Dermis microvascular lymphatic vessel endothelial cell (primary cell): ENCODE measurements at regions not wholly inside any gene's neighbourhood (a gene's known extent, or its start where the extent isn't known, plus 50 kb on each side); places are given as distances from the start of the nearest gene placed in this dataset.

ENCODE experiments used
- DNase-seq, 2 donors: peaks; one replicate each; pipeline versions ENCODE4 v3.0.0 to v3.0.0-alpha.2; 2010; ENCODE audit warnings: low read depth in 2 of 2

- DNase-seq, result no peak
Measured at GRCh38 chr2:65541773-65542172, 109.4 kb upstream of the SPRED2 start.

GRCh38 chr2:65539633-65540032 is 107.2 kb upstream of the SPRED2 start:
- no peak for DNase-seq

- no peak for DNase-seq
Measured at GRCh38 chr2:65537651-65538385, 105.4 kb upstream of the SPRED2 start.

GRCh38 chr2:65536596-65536995 is 104.2 kb upstream of the SPRED2 start:
- no peak for DNase-seq

- DNase-seq, result no peak
Measured at GRCh38 chr2:65532937-65533336, 100.5 kb upstream of the SPRED2 start.

GRCh38 chr2:65532326-65532725 is 99.9 kb upstream of the SPRED2 start:
- no peak for DNase-seq

GRCh38 chr2:65530547-65531320 is 98.3 kb upstream of the SPRED2 start:
- DNase-seq, result no peak

GRCh38 chr2:65529419-65529818 is 97.0 kb upstream of the SPRED2 start:
- no peak for DNase-seq

- DNase-seq, result no peak
Measured at GRCh38 chr2:65528241-65528574, 95.8 kb upstream of the SPRED2 start.

GRCh38 chr2:65527451-65528240 is 95.2 kb upstream of the SPRED2 start:
- DNase-seq, result no peak

- DNase-seq, result no peak
Measured at GRCh38 chr2:65525616-65526231, 93.3 kb upstream of the SPRED2 start.

GRCh38 chr2:65522922-65523321 is 90.5 kb upstream of the SPRED2 start:
- no peak for DNase-seq

GRCh38 chr2:65518751-65519150 is 86.4 kb upstream of the SPRED2 start:
- no peak for DNase-seq

- DNase-seq, result no peak
Measured at GRCh38 chr2:65514555-65515195, 82.3 kb upstream of the SPRED2 start.

- DNase-seq, result no peak
Measured at GRCh38 chr2:65512783-65513182, 80.4 kb upstream of the SPRED2 start.

GRCh38 chr2:65511306-65511705 is 78.9 kb upstream of the SPRED2 start:
- no peak for DNase-seq

GRCh38 chr2:65508225-65508624 is 75.8 kb upstream of the SPRED2 start:
- DNase-seq, result no peak

- no peak for DNase-seq
Measured at GRCh38 chr2:65507102-65508069, 75.0 kb upstream of the SPRED2 start.

- DNase-seq, result no peak
Measured at GRCh38 chr2:65504814-65505697, 72.7 kb upstream of the SPRED2 start.
